Naive B cell (primary cell): ENCODE measurements at regions not wholly inside any gene's neighbourhood (a gene's known extent, or its start where the extent isn't known, plus 50 kb on each side); places are given as distances from the start of the nearest gene placed in this dataset.
A peak's percentile ranks its signal among the peaks of the same experiment; 100 is the strongest.
"Not testable (repeated sequence)": the region's sequence is repeated elsewhere in the genome, so short reads cannot be mapped to it uniquely, and the experiment has no call there.

Source experiments
- ATAC-seq, 2 donors: fragments of 150-1000 bp; cut with Tn5 transposase; 2 replicates each; pipeline ENCODE4 v1.10.0; 2021; ENCODE audit warnings: low read depth in 2 of 2, mild to moderate bottlenecking in 2 of 2, moderate library complexity in 2 of 2
- DNase-seq: peaks from one replicate; pipeline ENCODE4 v3.0.0; 2022
- H3K27ac Mint-ChIP-seq, 6 donors: one replicate each; pipeline ENCODE4 v1.8.0; 2020 to 2022; ENCODE audit warnings: mild to moderate bottlenecking in 6 of 6, mixed read lengths in 6 of 6, moderate library complexity in 5 of 6, inconsistent platforms in 2 of 6
- H3K27me3 Mint-ChIP-seq, 3 donors: one replicate each; pipeline ENCODE4 v1.8.0; 2021 to 2022; ENCODE audit warnings: mixed read lengths in 3 of 3, mild to moderate bottlenecking in 1 of 3
- H3K36me3 Mint-ChIP-seq, 2 donors: one replicate each; pipeline ENCODE4 v1.8.0; 2020 to 2022; ENCODE audit warnings: mixed read lengths in 2 of 2, inconsistent platforms in 1 of 2, mild to moderate bottlenecking in 1 of 2
- H3K4me1 Mint-ChIP-seq, 3 donors: one replicate each; pipeline ENCODE4 v1.8.0; 2020 to 2022; ENCODE audit warnings: mixed read lengths in 3 of 3, inconsistent platforms in 1 of 3, mild to moderate bottlenecking in 1 of 3, moderate library complexity in 1 of 3
- H3K4me3 Mint-ChIP-seq, 8 donors: one replicate each; pipeline ENCODE4 v1.8.0; 2020 to 2022; ENCODE audit warnings: mild to moderate bottlenecking in 8 of 8, mixed read lengths in 8 of 8, moderate library complexity in 8 of 8, inconsistent platforms in 2 of 8
- H3K9me3 Mint-ChIP-seq, 7 donors: one replicate each; pipeline ENCODE4 v1.8.0; 2020 to 2022; ENCODE audit warnings: mixed read lengths in 7 of 7, mild to moderate bottlenecking in 5 of 7, inconsistent platforms in 2 of 7, moderate library complexity in 1 of 7

- Mint-ChIP-seq H3K36me3 (no peaks in the 10 kb centered on the region), H3K27ac (peak overlapping the region in 1 of 6 donors; percentile 63), H3K4me3 (peak overlapping the region in 4 of 8 donors; percentile 2 to 85 (median 54)), H3K9me3 (peaks cover 0 to 6% (median 0%) of the 10 kb centered on the region in 7 donors), H3K27me3 (peaks cover 6 to 19% (median 16%) of the 10 kb centered on the region in 3 donors), H3K4me1 (peaks cover 5 to 14% (median 11%) of the 10 kb centered on the region in 3 donors)
- DNase-seq, result no peak
- ATAC-seq, result no peak
These were observed 234.4 kb downstream of the SIM1 start for GRCh38 chr6:100230115-100230952.

- Mint-ChIP-seq H3K27me3 (peaks cover 6 to 19% (median 16%) of the 10 kb centered on the region in 3 donors), H3K4me3 (peak overlapping the region; percentile 59 to 85 (median 76)), H3K27ac (peak overlapping the region in 3 of 6 donors; percentile 28 to 81 (median 61)), H3K9me3 (peaks cover 0 to 8% (median 0%) of the 10 kb centered on the region in 7 donors), H3K4me1 (peaks cover 5 to 14% (median 11%) of the 10 kb centered on the region in 3 donors), H3K36me3 (no peaks in the 10 kb centered on the region)
- no peak for DNase-seq
- ATAC-seq, result no peak
These were observed 235.2 kb downstream of the SIM1 start for GRCh38 chr6:100229512-100229911.

- no peaks in the 10 kb centered on the region for H3K36me3 Mint-ChIP-seq
- DNase-seq (peak; percentile 15), ATAC-seq (peak; percentile 77 to 81)
- peak overlapping the region; percentile 59 to 91 (median 85) for H3K4me3 Mint-ChIP-seq
- peak overlapping the region in 5 of 6 donors; percentile 61 to 97 (median 86) for H3K27ac Mint-ChIP-seq
- peaks cover 6 to 19% (median 16%) of the 10 kb centered on the region in 3 donors for H3K27me3 Mint-ChIP-seq
- H3K9me3 Mint-ChIP-seq, result peaks cover 0 to 9% (median 2%) of the 10 kb centered on the region in 7 donors
- peaks cover 5 to 14% (median 11%) of the 10 kb centered on the region in 3 donors for H3K4me1 Mint-ChIP-seq
These were observed 234.9 kb upstream of the MCHR2 start for GRCh38 chr6:100228834-100229441.

- H3K27me3 Mint-ChIP-seq, result peaks cover 6 to 19% (median 16%) of the 10 kb centered on the region in 3 donors
- peak overlapping the region; percentile 59 to 91 (median 85) for H3K4me3 Mint-ChIP-seq
- peaks cover 0 to 9% (median 2%) of the 10 kb centered on the region in 7 donors for H3K9me3 Mint-ChIP-seq
- no peaks in the 10 kb centered on the region for H3K36me3 Mint-ChIP-seq
- peaks cover 5 to 14% (median 11%) of the 10 kb centered on the region in 3 donors for H3K4me1 Mint-ChIP-seq
- peak; percentile 62 to 63 for ATAC-seq
- H3K27ac Mint-ChIP-seq, result peak overlapping the region in 5 of 6 donors; percentile 61 to 97 (median 86)
- DNase-seq, result no peak
These were observed 234.4 kb upstream of the MCHR2 start for GRCh38 chr6:100228437-100228833.

GRCh38 chr6:100226811-100227210, 232.8 kb upstream of the MCHR2 start:
- ATAC-seq (no peak), DNase-seq (no peak)
- peak overlapping the region in 1 of 6 donors; percentile 33 for H3K27ac Mint-ChIP-seq
- H3K27me3 Mint-ChIP-seq, result peaks cover 6 to 16% (median 11%) of the 10 kb centered on the region in 3 donors
- no peak overlapping the region for H3K4me3 Mint-ChIP-seq
- peaks cover 0 to 9% (median 4%) of the 10 kb centered on the region in 7 donors for H3K9me3 Mint-ChIP-seq
- H3K36me3 Mint-ChIP-seq, result no peaks in the 10 kb centered on the region
- peaks cover 5 to 14% (median 11%) of the 10 kb centered on the region in 3 donors for H3K4me1 Mint-ChIP-seq

GRCh38 chr6:100223952-100224351, 229.9 kb upstream of the MCHR2 start:
- not testable (repeated sequence) for ATAC-seq, H3K4me3 Mint-ChIP-seq, H3K9me3 Mint-ChIP-seq, H3K36me3 Mint-ChIP-seq, H3K27ac Mint-ChIP-seq, DNase-seq
- Mint-ChIP-seq H3K27me3 (peaks cover 6 to 11% (median 10%) of the 10 kb centered on the region in 3 donors), H3K4me1 (peaks cover under 1 to 11% (median 7%) of the 10 kb centered on the region in 3 donors)

GRCh38 chr6:100220543-100220942, 226.5 kb upstream of the MCHR2 start:
- Mint-ChIP-seq H3K4me1 (no peaks in the 10 kb centered on the region), H3K9me3 (peaks cover 0 to 9% (median 3%) of the 10 kb centered on the region in 7 donors), H3K27ac (peak overlapping the region in 1 of 6 donors; percentile 0), H3K36me3 (no peaks in the 10 kb centered on the region), H3K27me3 (peaks cover 5 to 11% (median 6%) of the 10 kb centered on the region in 3 donors), H3K4me3 (no peak overlapping the region)
- no peak for DNase-seq
- no peak for ATAC-seq

- no peak overlapping the region for H3K27ac Mint-ChIP-seq
- no peak for ATAC-seq
- peaks cover 5 to 19% (median 13%) of the 10 kb centered on the region in 3 donors for H3K27me3 Mint-ChIP-seq
- no peak overlapping the region for H3K4me3 Mint-ChIP-seq
- DNase-seq, result no peak
- H3K36me3 Mint-ChIP-seq, result no peaks in the 10 kb centered on the region
- H3K9me3 Mint-ChIP-seq, result peaks cover 0 to 6% (median 3%) of the 10 kb centered on the region in 7 donors
- no peaks in the 10 kb centered on the region for H3K4me1 Mint-ChIP-seq
These were observed 223.4 kb upstream of the MCHR2 start for GRCh38 chr6:100217225-100218012.

GRCh38 chr6:100216760-100217159, 222.7 kb upstream of the MCHR2 start:
- Mint-ChIP-seq H3K27me3 (peaks cover 5 to 19% (median 13%) of the 10 kb centered on the region in 3 donors), H3K27ac (no peak overlapping the region), H3K9me3 (peaks cover 0 to 6% (median 1%) of the 10 kb centered on the region in 7 donors), H3K36me3 (no peaks in the 10 kb centered on the region), H3K4me3 (no peak overlapping the region), H3K4me1 (no peaks in the 10 kb centered on the region)
- ATAC-seq (no peak), DNase-seq (no peak)

GRCh38 chr6:100212131-100212530, 218.1 kb upstream of the MCHR2 start:
- Mint-ChIP-seq H3K27me3 (peaks cover 0 to 15% (median 8%) of the 10 kb centered on the region in 3 donors), H3K4me1 (no peaks in the 10 kb centered on the region), H3K36me3 (no peaks in the 10 kb centered on the region), H3K4me3 (no peak overlapping the region), H3K27ac (no peak overlapping the region), H3K9me3 (peaks cover 0 to 4% (median 0%) of the 10 kb centered on the region in 7 donors)
- DNase-seq, result no peak
- ATAC-seq, result no peak

- no peaks in the 10 kb centered on the region for H3K4me1 Mint-ChIP-seq
- H3K4me3 Mint-ChIP-seq, result no peak overlapping the region
- peaks cover 0 to 4% (median 1%) of the 10 kb centered on the region in 7 donors for H3K9me3 Mint-ChIP-seq
- H3K36me3 Mint-ChIP-seq, result no peaks in the 10 kb centered on the region
- peaks cover 0 to 20% (median 14%) of the 10 kb centered on the region in 3 donors for H3K27me3 Mint-ChIP-seq
- ATAC-seq, result no peak
- DNase-seq, result no peak
- peak overlapping the region in 1 of 6 donors; percentile 54 for H3K27ac Mint-ChIP-seq
These were observed 216.4 kb upstream of the MCHR2 start for GRCh38 chr6:100210137-100211117.
